C4-2B (cell line): ENCODE measurements at regions not wholly inside any gene's neighbourhood (a gene's known extent, or its start where the extent isn't known, plus 50 kb on each side); places are given as distances from the start of the nearest gene placed in this dataset.

ENCODE experiments used
- H3K27ac ChIP-seq: fragments of 450-650 bp; 2 replicates; pipeline ENCODE4 v1.5.1; 2017
- CTCF ChIP-seq: fragments of 450-650 bp; conservative IDR thresholded peaks from 2 replicates; pipeline ENCODE4 v1.5.1; 2017; ENCODE audit warnings: mild to moderate bottlenecking
- ZFX ChIP-seq: fragments of 450-650 bp; IDR thresholded peaks from 2 replicates; pipeline ENCODE4 v1.6.1; 2017

GRCh38 chr2:2757764-2758163 lies 426.7 kb upstream of the MYT1L start:
- TF ChIP-seq CTCF, result no peak
- no peak overlapping the region for H3K27ac ChIP-seq

- no peak overlapping the region for H3K27ac ChIP-seq
- TF ChIP-seq CTCF (no peak), ZFX (no peak)
Measured at GRCh38 chr2:2756886-2757285, 425.8 kb upstream of the MYT1L start.

DNA sequence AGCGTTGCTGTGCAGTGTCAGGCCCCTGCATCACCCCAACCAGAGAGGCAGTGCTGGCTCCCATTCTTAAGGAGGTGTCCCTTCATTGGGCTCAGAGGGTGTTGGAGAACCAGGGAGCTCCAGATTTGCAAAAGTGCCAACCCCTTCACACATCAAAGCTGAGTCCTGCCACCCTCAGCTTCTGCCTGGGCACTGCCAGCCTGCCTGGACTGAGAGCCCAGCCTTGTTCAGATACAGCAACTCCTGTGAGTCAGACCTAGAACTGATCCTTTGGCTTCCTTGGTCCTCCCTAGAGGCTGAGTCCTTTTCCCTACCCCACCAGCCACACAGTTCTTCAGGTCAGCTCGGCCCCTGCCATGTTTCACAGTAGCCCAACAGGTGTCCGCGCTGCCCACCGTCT lies 424.9 kb upstream of the MYT1L start:
- TF ChIP-seq CTCF, result no peak
- no peak for TF ChIP-seq ZFX
- no peak overlapping the region for H3K27ac ChIP-seq

DNA sequence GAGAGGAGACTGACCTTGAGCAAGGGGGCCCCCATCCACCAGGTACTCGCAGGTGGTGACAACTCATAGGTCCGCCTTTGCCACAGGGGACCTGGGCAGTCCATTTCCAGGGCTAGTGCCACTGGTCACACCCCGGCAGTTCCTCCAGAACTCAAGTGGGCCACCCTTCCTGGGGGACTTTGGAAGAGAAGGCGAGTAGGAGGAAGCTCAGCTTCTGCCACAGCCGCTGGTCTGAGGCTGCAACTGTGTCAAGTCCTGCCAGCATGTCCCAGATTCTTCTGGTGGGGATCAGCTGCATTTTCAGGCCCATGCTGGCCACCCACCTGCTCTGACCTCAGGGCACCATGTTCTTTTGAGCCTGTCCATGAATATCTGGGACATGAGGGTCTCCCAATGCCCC lies 423.9 kb upstream of the MYT1L start:
- TF ChIP-seq CTCF (no peak), ZFX (no peak)
- no peak overlapping the region for H3K27ac ChIP-seq

DNA sequence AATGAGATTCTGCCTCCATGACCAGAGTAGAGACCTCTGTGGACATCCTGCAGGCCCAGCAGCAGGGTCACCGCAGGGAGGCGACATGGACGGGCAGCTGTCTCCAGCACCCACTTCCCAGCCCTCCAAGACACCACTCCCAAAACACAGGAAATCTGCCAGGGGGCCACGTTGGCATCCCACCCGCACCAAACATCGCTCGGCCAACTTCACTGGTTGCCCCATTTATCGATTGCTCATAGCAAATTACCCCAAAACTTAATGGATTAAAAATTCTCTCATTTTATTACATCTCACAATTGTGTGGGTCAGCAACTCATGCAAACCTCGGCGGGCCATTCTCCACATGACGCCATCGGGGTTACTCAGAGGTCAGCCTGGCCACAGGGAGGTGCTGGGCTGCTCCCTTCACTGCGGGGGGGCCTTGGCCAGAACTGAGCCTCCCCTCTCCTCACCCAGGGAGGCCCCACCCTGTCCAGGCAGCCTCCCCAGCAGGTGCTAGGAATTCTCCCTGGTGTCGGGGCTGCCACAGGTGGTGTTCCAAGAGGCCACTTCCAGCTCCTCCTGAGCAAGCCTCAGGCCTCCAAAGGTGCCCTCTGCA lies 420.7 kb upstream of the MYT1L start:
- H3K27ac ChIP-seq, result no peak overlapping the region
- TF ChIP-seq CTCF, result no peak
- no peak for TF ChIP-seq ZFX

- TF ChIP-seq CTCF (no peak), ZFX (no peak)
- H3K27ac ChIP-seq, result no peak overlapping the region
Measured at GRCh38 chr2:2750867-2751714, 420.0 kb upstream of the MYT1L start.

DNA sequence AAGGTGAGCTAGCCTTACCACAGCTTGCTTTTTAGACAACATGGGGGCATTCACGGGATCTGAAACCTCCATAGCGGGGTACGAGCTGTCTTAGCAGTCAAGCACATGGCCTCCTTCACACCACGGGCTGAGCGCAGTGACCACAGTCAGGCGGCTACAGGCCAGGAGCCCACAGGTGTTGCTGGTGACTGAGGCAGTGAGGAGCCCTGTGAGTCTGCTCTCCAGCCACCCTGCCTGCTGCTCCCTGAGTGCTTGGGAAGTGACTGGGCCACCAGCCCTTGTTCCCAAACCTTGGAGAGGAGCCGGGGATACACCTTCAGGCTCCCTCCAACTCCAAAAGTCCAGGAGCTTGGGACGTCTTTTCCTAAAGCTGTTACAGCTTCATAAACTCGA lies 418.1 kb upstream of the MYT1L start:
- no peak overlapping the region for H3K27ac ChIP-seq
- TF ChIP-seq CTCF (no peak), ZFX (no peak)
